Mesendoderm (in vitro differentiated cells): ENCODE measurements at regions not wholly inside any gene's neighbourhood (a gene's known extent, or its start where the extent isn't known, plus 50 kb on each side); places are given as distances from the start of the nearest gene placed in this dataset.

ENCODE experiments used
- DNase-seq: peaks from one replicate; pipeline ENCODE4 v3.0.0; 2013
- H2AK5ac ChIP-seq: 2 replicates; pipeline ENCODE4 v1.6.1; 2013; ENCODE audit warnings: low read length, inconsistent platforms
- H2BK120ac ChIP-seq: 2 replicates; pipeline ENCODE4 v1.6.1; 2013; ENCODE audit warnings: low read depth, mild to moderate bottlenecking, low read length, moderate library complexity, mixed read lengths
- H2BK15ac ChIP-seq: replicated peaks from 2 replicates; pipeline ENCODE4 v1.6.1; 2013; ENCODE audit warnings: low read depth, mild to moderate bottlenecking, moderate library complexity
- H2BK5ac ChIP-seq: 2 replicates; pipeline ENCODE4 v1.6.1; 2013; ENCODE audit warnings: low read length, inconsistent platforms
- H3K18ac ChIP-seq: 2 replicates; pipeline ENCODE4 v1.6.1; 2013; ENCODE audit warnings: mild to moderate bottlenecking, low read length, mixed read lengths
- H3K23ac ChIP-seq: one replicate; pipeline ENCODE4 v1.6.1; 2013; ENCODE audit warnings: low read length
- H3K27ac ChIP-seq: 2 replicates; pipeline ENCODE4 v1.5.1; 2013; ENCODE audit warnings: low read depth, mild to moderate bottlenecking, inconsistent platforms, low read length, moderate library complexity
- H3K27me3 ChIP-seq: 2 replicates; pipeline ENCODE4 v1.6.1; 2013; ENCODE audit warnings: low read length, control low read depth, mild to moderate bottlenecking, inconsistent platforms; ENCODE audit not compliant: insufficient read depth, poor library complexity
- H3K36me3 ChIP-seq: 2 replicates; pipeline ENCODE4 v1.6.1; 2013; ENCODE audit warnings: low read length, inconsistent platforms; ENCODE audit not compliant: control insufficient read depth, insufficient read depth
- H3K4ac ChIP-seq: one replicate; pipeline ENCODE4 v1.6.1; 2013; ENCODE audit warnings: low read depth, mild to moderate bottlenecking, low read length, moderate library complexity
- H3K4me1 ChIP-seq: 2 replicates; pipeline ENCODE4 v1.6.1; 2013; ENCODE audit warnings: low read depth, low read length, inconsistent platforms; ENCODE audit not compliant: control insufficient read depth
- H3K4me2 ChIP-seq: 2 replicates; pipeline ENCODE4 v1.6.1; 2013; ENCODE audit warnings: low read length
- H3K4me3 ChIP-seq: 2 replicates; pipeline ENCODE4 v1.5.1; 2013; ENCODE audit warnings: mild to moderate bottlenecking, low read length
- H3K56ac ChIP-seq: one replicate; pipeline ENCODE4 v1.6.1; 2013; ENCODE audit warnings: low read length
- H3K79me1 ChIP-seq: 2 replicates; pipeline ENCODE4 v1.6.1; 2013; ENCODE audit warnings: low read length, inconsistent platforms
- H3K79me2 ChIP-seq: 2 replicates; pipeline ENCODE4 v1.6.1; 2013; ENCODE audit warnings: mild to moderate bottlenecking, low read length; ENCODE audit not compliant: control insufficient read depth, insufficient read depth
- H3K9ac ChIP-seq: 2 replicates; pipeline ENCODE4 v1.6.1; 2013; ENCODE audit warnings: low read length, inconsistent platforms
- H4K5ac ChIP-seq: one replicate; pipeline ENCODE4 v1.6.1; 2013; ENCODE audit warnings: low read length
- H4K8ac ChIP-seq: one replicate; pipeline ENCODE4 v1.6.1; 2013; ENCODE audit warnings: low read depth, mild to moderate bottlenecking, control low read depth, low read length, moderate library complexity
- WGBS: extraction: QIAGEN DNeasy Blood & Tissue Kit; methylation state at CpG from one replicate; pipeline ENCODE4 v1.1.7; 2013; ENCODE audit warnings: low lambda C conversion rate, missing lambda C conversion rate; ENCODE audit not compliant: insufficient coverage; ENCODE audit errors: extremely low coverage; 5-methylcytosine and 5-hydroxymethylcytosine counted together

DNA sequence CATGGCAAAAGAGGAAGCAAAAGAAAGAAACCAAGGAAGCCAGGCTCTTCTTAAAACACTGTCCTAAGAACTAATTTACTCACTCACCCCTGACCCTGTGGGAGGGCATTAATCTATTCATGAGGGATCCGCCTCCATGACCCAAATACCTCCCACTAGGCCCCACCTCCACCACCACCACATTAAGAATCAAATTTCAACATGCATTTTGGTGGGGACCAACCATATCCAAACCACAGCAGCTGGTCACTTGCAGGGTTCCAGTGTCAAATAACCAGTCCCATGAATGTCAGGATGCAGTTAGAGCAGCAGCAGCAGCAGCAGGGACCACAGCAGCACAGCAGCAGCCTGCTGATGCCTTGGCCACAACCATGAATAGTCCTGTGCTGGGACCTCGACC is 83.8 kb downstream of the ZC3H11B start:
- Histone ChIP-seq H4K8ac (no peak overlapping the region), H2BK120ac (no peak overlapping the region), H3K9ac (no peak overlapping the region), H3K79me2 (no peaks in the 10 kb centered on the region), H3K27ac (no peak overlapping the region), H2AK5ac (no peak overlapping the region), H3K4me1 (peaks cover 3% of the 10 kb centered on the region), H2BK5ac (no peak overlapping the region), H3K4me2 (no peak overlapping the region), H3K4me3 (no peak overlapping the region), H3K36me3 (no peaks in the 10 kb centered on the region), H3K79me1 (no peaks in the 10 kb centered on the region), H3K4ac (no peak overlapping the region), H3K27me3 (no peaks in the 10 kb centered on the region), H3K56ac (no peak overlapping the region), H3K23ac (no peak overlapping the region), H3K18ac (no peak overlapping the region), H2BK15ac (no peak overlapping the region), H4K5ac (no peak overlapping the region)
- peak; percentile 55 for DNase-seq
- WGBS = no CpG with 5 or more reads among the region's 2 CpGs

DNA sequence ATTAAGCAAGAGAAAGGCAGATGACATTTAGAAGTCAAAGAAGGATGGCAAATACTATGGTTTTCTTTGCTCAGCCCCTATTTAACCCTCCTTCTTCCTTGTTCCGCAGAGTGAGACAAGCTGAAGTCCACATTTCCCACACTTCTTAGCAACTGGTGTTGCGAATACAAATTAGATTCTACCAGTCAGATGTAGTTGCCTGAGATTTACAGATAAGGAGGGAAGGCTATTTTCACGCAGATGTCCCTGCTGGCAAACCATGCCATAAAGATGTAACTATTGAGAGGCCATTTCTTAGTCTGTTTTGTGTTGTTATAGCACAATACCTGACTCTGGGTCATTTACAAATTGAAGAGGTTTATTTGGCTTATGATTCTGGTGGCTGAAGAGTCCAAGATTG is 84.3 kb downstream of the ZC3H11B start:
- H3K4me2 ChIP-seq = no peak overlapping the region
- no CpG with 5 or more reads among the region's 3 CpGs for WGBS
- H3K27me3 ChIP-seq = no peaks in the 10 kb centered on the region
- no peak overlapping the region for H2BK15ac ChIP-seq
- no peak overlapping the region for H2AK5ac ChIP-seq
- no peak overlapping the region for H2BK120ac ChIP-seq
- no peak overlapping the region for H3K4me3 ChIP-seq
- H4K5ac ChIP-seq = no peak overlapping the region
- no peak overlapping the region for H3K27ac ChIP-seq
- no peak overlapping the region for H3K4ac ChIP-seq
- H3K23ac ChIP-seq = no peak overlapping the region
- H4K8ac ChIP-seq = no peak overlapping the region
- no peaks in the 10 kb centered on the region for H3K79me1 ChIP-seq
- H3K56ac ChIP-seq = no peak overlapping the region
- H3K9ac ChIP-seq = no peak overlapping the region
- no peak overlapping the region for H3K18ac ChIP-seq
- H2BK5ac ChIP-seq = no peak overlapping the region
- DNase-seq = peak; percentile 34
- peaks cover 3% of the 10 kb centered on the region for H3K4me1 ChIP-seq
- no peaks in the 10 kb centered on the region for H3K36me3 ChIP-seq
- no peaks in the 10 kb centered on the region for H3K79me2 ChIP-seq

DNA sequence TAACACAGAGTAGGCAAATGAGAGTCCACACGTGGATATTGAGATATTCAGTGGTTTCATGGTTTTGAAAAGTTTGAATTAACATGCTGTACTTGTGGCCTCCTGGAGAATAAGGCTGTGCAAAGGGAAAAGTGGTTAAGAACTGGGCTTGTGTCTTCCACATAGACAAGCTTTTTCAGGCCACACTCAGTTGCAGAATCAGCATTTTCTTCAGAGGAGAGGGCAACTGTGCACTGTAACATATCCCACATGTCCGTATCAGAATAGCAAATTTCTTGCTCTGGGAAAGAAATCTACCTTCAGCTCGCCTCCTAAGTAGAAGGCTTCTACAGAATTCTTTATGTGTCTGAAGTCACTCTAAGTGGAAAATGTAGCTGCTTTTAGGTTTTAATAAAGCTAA is 84.9 kb downstream of the ZC3H11B start:
- no CpG with 5 or more reads among the region's 3 CpGs for WGBS
- no peak overlapping the region for H3K9ac ChIP-seq
- no peaks in the 10 kb centered on the region for H3K27me3 ChIP-seq
- no peak overlapping the region for H3K4ac ChIP-seq
- H3K36me3 ChIP-seq = no peaks in the 10 kb centered on the region
- H3K4me1 ChIP-seq = peaks cover 3% of the 10 kb centered on the region
- DNase-seq = no peak
- no peak overlapping the region for H2BK15ac ChIP-seq
- H3K56ac ChIP-seq = no peak overlapping the region
- no peaks in the 10 kb centered on the region for H3K79me1 ChIP-seq
- H4K5ac ChIP-seq = no peak overlapping the region
- no peak overlapping the region for H2AK5ac ChIP-seq
- H2BK5ac ChIP-seq = no peak overlapping the region
- H4K8ac ChIP-seq = no peak overlapping the region
- no peak overlapping the region for H3K23ac ChIP-seq
- no peak overlapping the region for H2BK120ac ChIP-seq
- no peaks in the 10 kb centered on the region for H3K79me2 ChIP-seq
- no peak overlapping the region for H3K27ac ChIP-seq
- no peak overlapping the region for H3K4me3 ChIP-seq
- H3K18ac ChIP-seq = no peak overlapping the region
- no peak overlapping the region for H3K4me2 ChIP-seq

DNA sequence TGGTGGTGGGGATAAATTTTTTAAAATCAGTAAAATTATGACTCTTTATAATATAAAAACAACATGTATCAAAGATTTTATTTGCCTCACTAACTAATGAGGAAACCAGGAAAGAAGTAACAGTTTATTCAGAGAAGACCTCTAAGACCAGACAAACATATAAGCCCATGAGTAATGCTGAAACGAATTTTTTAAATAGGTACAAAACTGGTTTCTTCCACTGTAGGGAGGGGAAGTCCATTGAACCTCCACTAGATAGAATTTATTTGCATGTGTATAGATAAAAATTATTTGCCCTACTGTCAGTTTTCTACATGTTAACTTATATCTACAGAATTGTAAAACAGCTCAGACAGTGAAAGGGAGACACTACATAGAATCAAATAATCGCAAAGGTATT is 86.8 kb downstream of the ZC3H11B start:
- H3K79me2 ChIP-seq = no peaks in the 10 kb centered on the region
- no peak overlapping the region for H3K56ac ChIP-seq
- no peak overlapping the region for H4K5ac ChIP-seq
- no peak overlapping the region for H2BK5ac ChIP-seq
- DNase-seq = no peak
- WGBS = no CpG with 5 or more reads among the region's 2 CpGs
- no peak overlapping the region for H3K4me2 ChIP-seq
- H3K9ac ChIP-seq = no peak overlapping the region
- no peak overlapping the region for H3K27ac ChIP-seq
- H2AK5ac ChIP-seq = no peak overlapping the region
- no peak overlapping the region for H3K18ac ChIP-seq
- no peak overlapping the region for H3K4me3 ChIP-seq
- H3K27me3 ChIP-seq = no peaks in the 10 kb centered on the region
- no peak overlapping the region for H2BK120ac ChIP-seq
- H4K8ac ChIP-seq = no peak overlapping the region
- H3K4me1 ChIP-seq = peaks cover 3% of the 10 kb centered on the region
- H3K36me3 ChIP-seq = no peaks in the 10 kb centered on the region
- H3K79me1 ChIP-seq = no peaks in the 10 kb centered on the region
- H3K23ac ChIP-seq = no peak overlapping the region
- H2BK15ac ChIP-seq = no peak overlapping the region
- H3K4ac ChIP-seq = no peak overlapping the region

DNA sequence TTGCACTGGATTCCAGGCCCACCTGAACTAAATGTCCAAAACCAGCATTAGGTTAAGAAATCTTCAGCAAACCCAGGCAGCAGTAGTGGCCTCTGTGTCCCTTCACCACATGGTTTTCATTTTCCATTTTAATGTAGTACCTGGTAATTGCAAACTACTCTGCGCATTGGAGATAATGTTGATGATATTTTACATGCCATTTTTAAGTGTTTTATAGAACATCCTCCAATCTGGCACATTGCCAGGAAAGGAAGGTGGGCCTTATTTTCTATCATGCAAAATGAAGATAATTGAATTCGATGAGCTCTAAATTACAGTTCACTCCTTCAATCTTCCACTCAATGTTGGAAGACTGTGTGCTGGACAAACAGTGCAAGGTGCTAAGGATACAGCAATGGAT is 89.5 kb downstream of the ZC3H11B start:
- no peak overlapping the region for H3K4me3 ChIP-seq
- no peaks in the 10 kb centered on the region for H3K27me3 ChIP-seq
- H3K9ac ChIP-seq = no peak overlapping the region
- DNase-seq = no peak
- H2BK120ac ChIP-seq = no peak overlapping the region
- no peaks in the 10 kb centered on the region for H3K79me1 ChIP-seq
- no peak overlapping the region for H2AK5ac ChIP-seq
- no peaks in the 10 kb centered on the region for H3K4me1 ChIP-seq
- no peaks in the 10 kb centered on the region for H3K79me2 ChIP-seq
- no peak overlapping the region for H3K23ac ChIP-seq
- no peaks in the 10 kb centered on the region for H3K36me3 ChIP-seq
- no peak overlapping the region for H2BK5ac ChIP-seq
- no peak overlapping the region for H4K5ac ChIP-seq
- H3K4ac ChIP-seq = no peak overlapping the region
- H3K56ac ChIP-seq = no peak overlapping the region
- no CpG with 5 or more reads among the region's 2 CpGs for WGBS
- H4K8ac ChIP-seq = no peak overlapping the region
- no peak overlapping the region for H3K4me2 ChIP-seq
- no peak overlapping the region for H2BK15ac ChIP-seq
- H3K18ac ChIP-seq = no peak overlapping the region
- H3K27ac ChIP-seq = no peak overlapping the region

DNA sequence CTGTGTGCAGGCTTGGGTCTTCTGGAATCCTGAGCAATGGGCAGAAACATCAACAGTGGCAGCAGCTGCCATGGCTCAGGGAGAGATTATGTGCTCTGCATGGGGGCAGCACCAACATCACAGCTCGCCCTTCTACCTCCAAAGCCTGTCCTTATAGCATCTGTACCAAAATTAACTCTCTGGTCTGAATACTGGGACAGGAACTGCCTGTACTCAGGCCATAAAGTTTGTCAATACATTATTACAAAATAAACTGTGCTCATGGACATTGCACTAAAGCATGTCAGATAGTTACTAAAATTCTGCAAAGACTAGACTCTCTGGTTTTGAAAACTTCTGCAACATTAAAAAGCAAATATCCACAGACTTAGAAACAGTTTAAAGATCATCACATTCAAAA is 91.6 kb downstream of the ZC3H11B start:
- Histone ChIP-seq H4K5ac (no peak overlapping the region), H3K18ac (no peak overlapping the region), H2BK120ac (no peak overlapping the region), H2BK5ac (no peak overlapping the region), H3K79me2 (no peaks in the 10 kb centered on the region), H3K79me1 (no peaks in the 10 kb centered on the region), H3K4me1 (no peaks in the 10 kb centered on the region), H3K56ac (no peak overlapping the region), H3K4me3 (no peak overlapping the region), H3K27me3 (no peaks in the 10 kb centered on the region), H3K4me2 (no peak overlapping the region), H3K27ac (no peak overlapping the region), H2BK15ac (no peak overlapping the region), H3K9ac (no peak overlapping the region), H3K23ac (no peak overlapping the region), H2AK5ac (no peak overlapping the region), H3K36me3 (no peaks in the 10 kb centered on the region), H4K8ac (no peak overlapping the region), H3K4ac (no peak overlapping the region)
- WGBS = no CpG with 5 or more reads among the region's 1 CpG
- DNase-seq = no peak
